Bronchial epithelial cell (primary cell): ENCODE measurements at regions not wholly inside any gene's neighbourhood (a gene's known extent, or its start where the extent isn't known, plus 50 kb on each side); places are given as distances from the start of the nearest gene placed in this dataset.

Experiments used
- DNase-seq: peaks from one replicate; pipeline ENCODE4 v3.0.0-alpha.2; 2010; ENCODE audit warnings: low read depth
- FAIRE-seq: peaks from 2 replicates; lab custom pipeline; 2011; peaks lifted over from hg19 to GRCh38; lab: Jason Lieb, UNC
- H3K27me3 ChIP-seq: 2 replicates; pipeline ENCODE4 v1.5.1; 2011; ENCODE audit warnings: low read length; ENCODE audit not compliant: control insufficient read depth, insufficient read depth
- H3K36me3 ChIP-seq: 2 replicates; pipeline ENCODE4 v1.5.1; 2011; ENCODE audit warnings: low read length; ENCODE audit not compliant: control insufficient read depth, insufficient read depth
- H3K4me3 ChIP-seq: 2 replicates; pipeline ENCODE4 v1.5.1; 2011; ENCODE audit warnings: mild to moderate bottlenecking, low read depth, low read length, control low read depth
- CTCF ChIP-seq: IDR thresholded peaks from 2 replicates; pipeline ENCODE4 v1.5.1; 2011; ENCODE audit warnings: mild to moderate bottlenecking, moderate library complexity, low read length, control low read depth, inconsistent platforms; ENCODE audit not compliant: insufficient read depth, severe bottlenecking

GRCh38 chr14:94940263-94940993 is 170.5 kb upstream of the GSC start:
- H3K36me3 ChIP-seq = no peaks in the 10 kb centered on the region
- TF ChIP-seq CTCF = no peak
- FAIRE-seq = no peak

GRCh38 chr14:94938016-94938415 is 168.1 kb upstream of the GSC start:
- DNase-seq (no peak), FAIRE-seq (no peak)
- no peak for TF ChIP-seq CTCF
- H3K4me3 ChIP-seq = no peak overlapping the region
- H3K27me3 ChIP-seq = no peaks in the 10 kb centered on the region
- H3K36me3 ChIP-seq = no peaks in the 10 kb centered on the region

More at GRCh38 chr14:94940263-94940993, 170.5 kb upstream of the GSC start:
- no peak overlapping the region for H3K4me3 ChIP-seq
- no peaks in the 10 kb centered on the region for H3K27me3 ChIP-seq
- no peak for DNase-seq

GRCh38 chr14:94936901-94937685 is 167.2 kb upstream of the GSC start:
- Histone ChIP-seq H3K27me3 (no peaks in the 10 kb centered on the region), H3K4me3 (no peak overlapping the region), H3K36me3 (no peaks in the 10 kb centered on the region)
- FAIRE-seq (no peak), DNase-seq (no peak)
- no peak for TF ChIP-seq CTCF

GRCh38 chr14:94936401-94936892 is 166.5 kb upstream of the GSC start:
- Histone ChIP-seq H3K27me3 (no peaks in the 10 kb centered on the region), H3K4me3 (no peak overlapping the region), H3K36me3 (no peaks in the 10 kb centered on the region)
- FAIRE-seq (no peak), DNase-seq (no peak)
- no peak for TF ChIP-seq CTCF

GRCh38 chr14:94935706-94936300 is 165.9 kb upstream of the GSC start:
- no peaks in the 10 kb centered on the region for H3K27me3 ChIP-seq
- no peaks in the 10 kb centered on the region for H3K36me3 ChIP-seq
- no peak for TF ChIP-seq CTCF
- FAIRE-seq (no peak), DNase-seq (no peak)
- H3K4me3 ChIP-seq = no peak overlapping the region
